HepG2 (cell line): ENCODE measurements at regions not wholly inside any gene's neighbourhood (a gene's known extent, or its start where the extent isn't known, plus 50 kb on each side); places are given as distances from the start of the nearest gene placed in this dataset.

Source experiments
- CC2D1A ChIP-seq: sonication (generic); formaldehyde crosslinking; IDR thresholded peaks from 2 replicates; pipeline ENCODE4 v1.8.1; 2023; ENCODE audit warnings: mild to moderate bottlenecking, missing genetic modification reagents
- EHMT2 ChIP-seq: fragments of 200-600 bp; sonication (generic); IDR thresholded peaks from 2 replicates; pipeline ENCODE4 v1.7.0; 2017; ENCODE audit warnings: antibody characterized with exemption, low read depth, low read length, borderline replicate concordance
- FOXJ3 ChIP-seq: sonication (generic); formaldehyde crosslinking; IDR thresholded peaks from 2 replicates; pipeline ENCODE4 v1.4.0; 2020; ENCODE audit warnings: missing genetic modification reagents, mild to moderate bottlenecking, borderline replicate concordance
- HINFP ChIP-seq: sonication (generic); formaldehyde crosslinking; IDR thresholded peaks from 2 replicates; pipeline ENCODE4 v1.4.0; 2020; ENCODE audit warnings: low read depth, mild to moderate bottlenecking, missing genetic modification reagents
- HMGA1 ChIP-seq: sonication (generic); formaldehyde crosslinking; conservative IDR thresholded peaks from 2 replicates; pipeline ENCODE4 v1.4.0; 2020; ENCODE audit warnings: missing genetic modification reagents
- IRF1 ChIP-seq: sonication (generic); formaldehyde crosslinking; IDR thresholded peaks from 2 replicates; pipeline ENCODE4 v1.4.0; 2020; ENCODE audit warnings: low read depth, mild to moderate bottlenecking, missing genetic modification reagents
- MTA3 ChIP-seq: sonication (generic); formaldehyde crosslinking; IDR thresholded peaks from 2 replicates; pipeline ENCODE4 v1.4.0; 2020; ENCODE audit warnings: missing genetic modification reagents
- NFE2L1 ChIP-seq: sonication (generic); formaldehyde crosslinking; IDR thresholded peaks from 2 replicates; pipeline ENCODE4 v1.4.0; 2020; ENCODE audit warnings: missing genetic modification reagents, mild to moderate bottlenecking, borderline replicate concordance
- SETDB1 ChIP-seq: sonication (generic); formaldehyde crosslinking; IDR thresholded peaks from 2 replicates; pipeline ENCODE4 v1.5.1; 2020; ENCODE audit warnings: missing genetic modification reagents, mild to moderate bottlenecking, borderline replicate concordance
- SMARCC2 ChIP-seq: fragments of 450-650 bp; IDR thresholded peaks from 2 replicates; pipeline ENCODE4 v1.6.1; 2017; ENCODE audit warnings: antibody characterized with exemption, mild to moderate bottlenecking
- SRSF4 ChIP-seq: fragments of 200-400 bp; formaldehyde crosslinking; IDR thresholded peaks from one replicate; pipeline ENCODE4 v1.6.1; 2018; ENCODE audit warnings: mild to moderate bottlenecking, low read depth, low read length, moderate library complexity; ENCODE audit not compliant: poor library complexity, severe bottlenecking
- TBX2 ChIP-seq: sonication (generic); formaldehyde crosslinking; IDR thresholded peaks from 2 replicates; pipeline ENCODE4 v1.5.0; 2020; ENCODE audit warnings: missing genetic modification reagents, mild to moderate bottlenecking, borderline replicate concordance
- TCF7 ChIP-seq: sonication (generic); IDR thresholded peaks from 2 replicates; pipeline ENCODE4 v1.6.1; 2016; ENCODE audit warnings: antibody characterized with exemption, low read depth
- ZFP82 ChIP-seq: sonication (generic); formaldehyde crosslinking; IDR thresholded peaks from 2 replicates; pipeline ENCODE4 v1.5.1; 2020; ENCODE audit warnings: mild to moderate bottlenecking, missing genetic modification reagents, borderline replicate concordance
- ZFY ChIP-seq: sonication (generic); formaldehyde crosslinking; IDR thresholded peaks from 2 replicates; pipeline ENCODE4 v1.4.0; 2020; ENCODE audit warnings: missing genetic modification reagents
- ZNF224 ChIP-seq: sonication (generic); formaldehyde crosslinking; IDR thresholded peaks from 2 replicates; pipeline ENCODE4 v1.5.0; 2020; ENCODE audit warnings: mild to moderate bottlenecking, missing genetic modification reagents
- ZNF460 ChIP-seq: sonication (generic); formaldehyde crosslinking; IDR thresholded peaks from 2 replicates; pipeline ENCODE4 v1.5.1; 2020; ENCODE audit warnings: missing genetic modification reagents, mild to moderate bottlenecking, borderline replicate concordance
- ZNF574 ChIP-seq: sonication (generic); formaldehyde crosslinking; IDR thresholded peaks from 2 replicates; pipeline ENCODE4 v1.4.0; 2020; ENCODE audit warnings: missing genetic modification reagents
- ZNF577 ChIP-seq: sonication (generic); formaldehyde crosslinking; IDR thresholded peaks from 2 replicates; pipeline ENCODE4 v1.4.0; 2020; ENCODE audit warnings: mild to moderate bottlenecking, low read depth, missing genetic modification reagents, borderline replicate concordance
- ZNF670 ChIP-seq: sonication (generic); formaldehyde crosslinking; IDR thresholded peaks from 2 replicates; pipeline ENCODE4 v1.8.0; 2022; ENCODE audit warnings: mild to moderate bottlenecking, missing genetic modification reagents, borderline replicate concordance
- ZNF724P ChIP-seq: sonication (generic); formaldehyde crosslinking; IDR thresholded peaks from 2 replicates; pipeline ENCODE4 v1.8.0; 2022; ENCODE audit warnings: missing genetic modification reagents, borderline replicate concordance
- ZNF740 ChIP-seq: sonication (generic); formaldehyde crosslinking; IDR thresholded peaks from 2 replicates; pipeline ENCODE4 v1.4.0; 2020; ENCODE audit warnings: missing genetic modification reagents
- ZNF773 ChIP-seq: sonication (generic); formaldehyde crosslinking; IDR thresholded peaks from 2 replicates; pipeline ENCODE4 v1.4.0; 2020; ENCODE audit warnings: missing genetic modification reagents, borderline replicate concordance
- ZNF782 ChIP-seq: sonication (generic); formaldehyde crosslinking; IDR thresholded peaks from 2 replicates; pipeline ENCODE4 v1.4.0; 2020; ENCODE audit warnings: missing genetic modification reagents, mild to moderate bottlenecking, borderline replicate concordance
- TF ChIP-seq, protein P1 (sequence below): sonication (generic); formaldehyde crosslinking; IDR thresholded peaks from 2 replicates; pipeline ENCODE4 v1.5.0; 2020; ENCODE audit warnings: missing genetic modification reagents

DNA sequence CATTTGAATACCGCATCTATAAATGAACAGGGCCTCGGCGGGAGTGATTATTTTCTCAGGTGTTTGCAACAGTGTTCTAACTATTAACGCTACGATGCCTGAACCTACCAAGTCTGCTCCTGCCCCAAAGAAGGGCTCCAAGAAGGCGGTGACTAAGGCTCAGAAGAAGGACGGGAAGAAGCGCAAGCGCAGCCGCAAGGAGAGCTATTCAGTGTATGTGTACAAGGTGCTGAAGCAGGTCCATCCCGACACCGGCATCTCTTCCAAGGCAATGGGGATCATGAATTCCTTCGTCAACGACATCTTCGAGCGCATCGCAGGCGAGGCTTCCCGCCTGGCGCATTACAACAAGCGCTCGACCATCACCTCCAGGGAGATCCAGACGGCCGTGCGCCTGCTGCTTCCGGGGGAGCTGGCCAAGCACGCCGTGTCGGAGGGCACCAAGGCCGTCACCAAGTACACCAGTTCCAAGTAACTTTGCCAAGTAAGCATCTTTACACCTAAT lies 70.9 kb downstream of the HFE start (continued):
- TF ChIP-seq ZNF773 (CRISPR knock-in tag): peak; percentile 31; the same call in 1 of the 2 replicates
- TF ChIP-seq MTA3 (CRISPR knock-in tag): no peak
- no peak for TF ChIP-seq ZFP82 (CRISPR knock-in tag)
- TF ChIP-seq HINFP: peak; percentile 89
- TF ChIP-seq SRSF4: no peak
- no peak for TF ChIP-seq SETDB1 (CRISPR knock-in tag)
- no peak for TF ChIP-seq ZNF460
- TF ChIP-seq IRF1: no peak
- TF ChIP-seq, protein P1, sequence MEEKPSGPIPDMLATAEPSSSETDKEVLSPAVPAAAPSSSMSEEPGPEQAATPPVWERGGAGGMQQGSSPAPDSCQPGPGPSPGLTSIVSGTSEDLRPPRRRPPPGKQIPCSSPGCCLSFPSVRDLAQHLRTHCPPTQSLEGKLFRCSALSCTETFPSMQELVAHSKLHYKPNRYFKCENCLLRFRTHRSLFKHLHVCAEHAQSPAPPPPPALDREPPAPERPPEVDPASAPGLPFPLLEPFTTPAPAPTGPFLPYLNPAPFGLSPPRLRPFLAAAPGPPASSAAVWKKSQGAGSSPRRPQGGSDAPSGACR: no peak
- TF ChIP-seq NFE2L1 (CRISPR knock-in tag): no peak
- no peak for TF ChIP-seq ZNF224 (CRISPR knock-in tag)
- TF ChIP-seq ZNF782 (CRISPR knock-in tag): no peak
- peak; percentile 68; the same call in 1 of the 2 replicates for TF ChIP-seq ZNF740
- TF ChIP-seq ZFY (CRISPR knock-in tag): peak; percentile 51
- TF ChIP-seq ZNF577 (CRISPR knock-in tag): no peak; the same call in 1 of the 2 replicates
- TF ChIP-seq HMGA1 (CRISPR knock-in tag): no peak
- TF ChIP-seq CC2D1A (CRISPR knock-in tag): peak; percentile 77; the same call in 1 of the 2 replicates
- TF ChIP-seq EHMT2: no peak
- peak; percentile 91; the same call in 1 of the 2 replicates for TF ChIP-seq ZNF670
- peak; percentile 77 for TF ChIP-seq ZNF724P
- TF ChIP-seq TBX2 (CRISPR knock-in tag): peak; percentile 83; the same call in 1 of the 2 replicates
- TF ChIP-seq SMARCC2: no peak
- peak; percentile 86 for TF ChIP-seq ZNF574 (CRISPR knock-in tag)
- TF ChIP-seq FOXJ3: peak; percentile 15; the same call in 1 of the 2 replicates
- TF ChIP-seq TCF7: no peak
